CD14-positive monocyte (primary cell): ENCODE measurements at regions not wholly inside any gene's neighbourhood (a gene's known extent, or its start where the extent isn't known, plus 50 kb on each side); places are given as distances from the start of the nearest gene placed in this dataset.

ENCODE experiments used
- DNase-seq, 3 donors: peaks; one replicate each; pipeline ENCODE4 v3.0.0-alpha.2; 2011 to 2022
- H2AFZ ChIP-seq: 2 replicates; pipeline ENCODE4 v1.6.0; 2012; ENCODE audit warnings: mild to moderate bottlenecking, low read depth, low read length, inconsistent platforms; ENCODE audit not compliant: insufficient read depth, poor library complexity, severe bottlenecking
- H3K27ac ChIP-seq, 2 donors: 1 replicate in 1 of 2; 2 replicates in 1 of 2; pipeline ENCODE4 v1.5.1; 2012 to 2013; ENCODE audit warnings: low read length in 2 of 2, control low read depth in 1 of 2, inconsistent platforms in 1 of 2, low read depth in 1 of 2, mild to moderate bottlenecking in 1 of 2
- H3K27me3 ChIP-seq, 2 donors: one replicate each; pipeline versions ENCODE4 v1.6.0 to v1.6.1; 2011 to 2013; ENCODE audit warnings: low read length in 2 of 2; ENCODE audit not compliant: control insufficient read depth in 2 of 2, insufficient read depth in 2 of 2
- H3K36me3 ChIP-seq, 2 donors: replicated peaks in 1 of 2; 1 replicate in 1 of 2; 2 replicates in 1 of 2; pipeline versions ENCODE4 v1.5.1 to v1.6.1; 2012 to 2013; ENCODE audit warnings: low read length in 2 of 2, control low read depth in 1 of 2, inconsistent platforms in 1 of 2, mild to moderate bottlenecking in 1 of 2; ENCODE audit not compliant: insufficient read depth in 2 of 2, control insufficient read depth in 1 of 2
- H3K4me1 ChIP-seq, 2 donors: 1 replicate in 1 of 2; 2 replicates in 1 of 2; pipeline versions ENCODE4 v1.5.1 to v1.6.1; 2012 to 2013; ENCODE audit warnings: low read length in 2 of 2, control low read depth in 1 of 2, inconsistent platforms in 1 of 2, mild to moderate bottlenecking in 1 of 2, moderate library complexity in 1 of 2; ENCODE audit not compliant: insufficient read depth in 2 of 2, control insufficient read depth in 1 of 2
- H3K4me2 ChIP-seq: replicated peaks from 2 replicates; pipeline ENCODE3; 2012; ENCODE audit warnings: low read length, moderate library complexity, mild to moderate bottlenecking; ENCODE audit not compliant: poor library complexity, severe bottlenecking; ENCODE audit errors: extremely low read depth
- H3K4me3 ChIP-seq, 3 experiments: fragments of 200-600 bp in 1 of 3; sonication (generic) in 1 of 3; replicated peaks in 1 of 3; 1 replicate in 2 of 3; 2 replicates in 1 of 3; pipeline ENCODE4 v1.5.1; 2011 to 2013; ENCODE audit warnings: low read length in 3 of 3, mild to moderate bottlenecking in 3 of 3, control low read depth in 2 of 3, low read depth in 2 of 3, inconsistent platforms in 1 of 3, moderate library complexity in 1 of 3
- H3K79me2 ChIP-seq: 2 replicates; pipeline ENCODE4 v1.6.0; 2012; ENCODE audit warnings: mild to moderate bottlenecking, control low read depth, inconsistent platforms, low read length, moderate library complexity; ENCODE audit not compliant: insufficient read depth
- H3K9ac ChIP-seq: 2 replicates; pipeline ENCODE4 v1.6.0; 2017; ENCODE audit warnings: low read length, mild to moderate bottlenecking; ENCODE audit not compliant: insufficient read depth, poor library complexity, severe bottlenecking
- H3K9me3 ChIP-seq, 2 donors: replicated peaks in 1 of 2; 1 replicate in 1 of 2; 2 replicates in 1 of 2; pipeline versions ENCODE4 v1.5.1 to v1.6.1; 2012 to 2013; ENCODE audit warnings: low read length in 2 of 2, control low read depth in 1 of 2; ENCODE audit not compliant: control insufficient read depth in 1 of 2, insufficient read depth in 1 of 2
- H4K20me1 ChIP-seq: 2 replicates; pipeline ENCODE4 v1.6.0; 2012; ENCODE audit warnings: mild to moderate bottlenecking, low read length, control low read depth, moderate library complexity; ENCODE audit not compliant: insufficient read depth
- H3K27ac Mint-ChIP-seq, 7 donors: one replicate each; pipeline ENCODE4 v1.8.0; 2020; ENCODE audit warnings: mild to moderate bottlenecking in 7 of 7, mixed read lengths in 7 of 7, moderate library complexity in 6 of 7, inconsistent platforms in 2 of 7
- H3K27me3 Mint-ChIP-seq, 3 donors: one replicate each; pipeline ENCODE4 v1.8.0; 2021 to 2022; ENCODE audit warnings: low read depth in 3 of 3, mild to moderate bottlenecking in 3 of 3, mixed read lengths in 3 of 3, moderate library complexity in 3 of 3, inconsistent platforms in 1 of 3
- H3K36me3 Mint-ChIP-seq, 2 donors: one replicate each; pipeline ENCODE4 v1.8.0; 2020; ENCODE audit warnings: mixed read lengths in 2 of 2, inconsistent platforms in 1 of 2, mild to moderate bottlenecking in 1 of 2
- H3K4me1 Mint-ChIP-seq: one replicate; pipeline ENCODE4 v1.8.0; 2020; ENCODE audit warnings: mild to moderate bottlenecking, mixed read lengths
- H3K4me3 Mint-ChIP-seq, 2 donors: one replicate each; pipeline ENCODE4 v1.8.0; 2020; ENCODE audit warnings: mild to moderate bottlenecking in 2 of 2, mixed read lengths in 2 of 2, moderate library complexity in 1 of 2
- H3K9me3 Mint-ChIP-seq, 7 donors: one replicate each; pipeline ENCODE4 v1.8.0; 2020 to 2022; ENCODE audit warnings: mixed read lengths in 7 of 7, mild to moderate bottlenecking in 6 of 7, moderate library complexity in 6 of 7, inconsistent platforms in 2 of 7
- CTCF ChIP-seq: fragments of 200-600 bp; IDR thresholded peaks from one replicate; pipeline ENCODE4 v1.8.0; 2022; ENCODE audit warnings: antibody characterized with exemption, mild to moderate bottlenecking
- WGBS: methylation state at CpG from one replicate; pipeline ENCODE4 v1.1.5; 2013; ENCODE audit warnings: missing lambda C conversion rate; ENCODE audit not compliant: insufficient coverage; 5-methylcytosine and 5-hydroxymethylcytosine counted together
- intact Hi-C, 2 donors: fragments of 100-400 bp; cut with micrococcal nuclease; formaldehyde crosslinking; loops; one replicate each; pipeline versions ENCODE4 v1.15.0 to v1.15.1; 2023

GRCh38 chr2:215780907-215781685, 232.3 kb downstream of the MREG start:
- peaks cover 4 to 44% (median 12%) of the 10 kb centered on the region in 3 donors for H3K27me3 Mint-ChIP-seq
- H3K4me1 ChIP-seq = no peaks in the 10 kb centered on the region
- H3K27ac ChIP-seq = no peak overlapping the region
- no peak overlapping the region for H2AFZ ChIP-seq
- intact Hi-C loops = loop anchor here in 1 of 2 donors (10.0 kb wide), 1 partner anchor 46 kb away; no protein-coding TSS in a partner anchor
- no peak overlapping the region for H3K4me3 Mint-ChIP-seq
- no peak overlapping the region for H3K9ac ChIP-seq
- no peaks in the 10 kb centered on the region for H3K36me3 ChIP-seq
- H3K27me3 ChIP-seq = peaks cover 0 to 12% of the 10 kb centered on the region in 2 donors
- H3K27ac Mint-ChIP-seq = peak overlapping the region in 2 of 7 donors; percentile 39 to 56
- no peak overlapping the region for H3K4me2 ChIP-seq
- 100% methylated on average over 1 of the region's 3 CpGs for WGBS
- no peak for DNase-seq
- TF ChIP-seq CTCF = no peak
- no peaks in the 10 kb centered on the region for H4K20me1 ChIP-seq
- H3K4me3 ChIP-seq = no peak overlapping the region
- H3K9me3 ChIP-seq = no peaks in the 10 kb centered on the region
- H3K4me1 Mint-ChIP-seq = peaks cover 9% of the 10 kb centered on the region
- no peaks in the 10 kb centered on the region for H3K36me3 Mint-ChIP-seq
- peaks cover 0 to 6% (median 0%) of the 10 kb centered on the region in 7 donors for H3K9me3 Mint-ChIP-seq
- no peaks in the 10 kb centered on the region for H3K79me2 ChIP-seq

- WGBS = 87% methylated on average over 3 of the region's 5 CpGs
- no peak overlapping the region for H2AFZ ChIP-seq
These were observed 233.0 kb downstream of the MREG start for GRCh38 chr2:215780313-215780712.

More at GRCh38 chr2:215780313-215780712, 233.0 kb downstream of the MREG start:
- no peak overlapping the region for H3K27ac ChIP-seq
- H3K9me3 ChIP-seq = no peaks in the 10 kb centered on the region
- no peaks in the 10 kb centered on the region for H3K36me3 Mint-ChIP-seq
- H3K27me3 Mint-ChIP-seq = peaks cover 7 to 50% (median 18%) of the 10 kb centered on the region in 3 donors
- H3K27me3 ChIP-seq = peaks cover 0 to 12% of the 10 kb centered on the region in 2 donors
- H3K4me2 ChIP-seq = no peak overlapping the region
- intact Hi-C loops = loop anchor here in 1 of 2 donors (10.0 kb wide), 1 partner anchor 46 kb away; no protein-coding TSS in a partner anchor
- H3K4me3 ChIP-seq = no peak overlapping the region
- H3K4me3 Mint-ChIP-seq = no peak overlapping the region
- H3K27ac Mint-ChIP-seq = no peak overlapping the region
- H3K79me2 ChIP-seq = no peaks in the 10 kb centered on the region
- H3K4me1 Mint-ChIP-seq = peaks cover 12% of the 10 kb centered on the region
- H4K20me1 ChIP-seq = no peaks in the 10 kb centered on the region
- no peak overlapping the region for H3K9ac ChIP-seq
- TF ChIP-seq CTCF = no peak
- H3K36me3 ChIP-seq = no peaks in the 10 kb centered on the region
- DNase-seq = no peak
- no peaks in the 10 kb centered on the region for H3K4me1 ChIP-seq
- H3K9me3 Mint-ChIP-seq = peaks cover 0 to 6% (median 0%) of the 10 kb centered on the region in 7 donors
